ENCODE measurements at regions not wholly inside any gene's neighbourhood (a gene's known extent, or its start where the extent isn't known, plus 50 kb on each side); places are given as distances from the start of the nearest gene placed in this dataset.
"Not testable (repeated sequence)": the region's sequence is repeated elsewhere in the genome, so short reads cannot be mapped to it uniquely, and the experiment has no call there.

- no peak overlapping the region for H3K27ac ChIP-seq
Measured at GRCh38 chr3:20400686-20401085, 214.7 kb upstream of the SGO1 start.

GRCh38 chr3:20400281-20400680 is 214.3 kb upstream of the SGO1 start:
- Histone ChIP-seq H3K9me3 (replicated peaks) (no peaks in the 10 kb centered on the region), H3K4me3 (no peak overlapping the region), H3K36me3 (no peaks in the 10 kb centered on the region), H3K4me1 (replicated peaks) (no peaks in the 10 kb centered on the region), H3K27ac (no peak overlapping the region), H3K27me3 (replicated peaks) (no peaks in the 10 kb centered on the region)
- no peak for DNase-seq (ENCODE audit: low read depth in 1 of 2, low spot score in 2 of 2)

More at GRCh38 chr3:20400686-20401085, 214.7 kb upstream of the SGO1 start:
- Histone ChIP-seq H3K4me1 (replicated peaks) (no peaks in the 10 kb centered on the region), H3K4me3 (no peak overlapping the region), H3K36me3 (no peaks in the 10 kb centered on the region), H3K9me3 (replicated peaks) (no peaks in the 10 kb centered on the region), H3K27me3 (replicated peaks) (no peaks in the 10 kb centered on the region)
- no peak for DNase-seq (ENCODE audit: low read depth in 1 of 2, low spot score in 2 of 2)

- no peak for DNase-seq (ENCODE audit: low read depth in 1 of 2, low spot score in 2 of 2)
- Histone ChIP-seq H3K4me1 (replicated peaks) (no peaks in the 10 kb centered on the region), H3K4me3 (no peak overlapping the region), H3K27ac (no peak overlapping the region), H3K27me3 (replicated peaks) (no peaks in the 10 kb centered on the region), H3K36me3 (no peaks in the 10 kb centered on the region), H3K9me3 (replicated peaks) (no peaks in the 10 kb centered on the region)
Measured at GRCh38 chr3:20396335-20396734, 210.3 kb upstream of the SGO1 start.

GRCh38 chr3:20395692-20396091 is 209.7 kb upstream of the SGO1 start:
- Histone ChIP-seq H3K4me1 (replicated peaks) (no peaks in the 10 kb centered on the region), H3K27me3 (replicated peaks) (no peaks in the 10 kb centered on the region), H3K27ac (no peak overlapping the region), H3K36me3 (no peaks in the 10 kb centered on the region), H3K4me3 (no peak overlapping the region), H3K9me3 (replicated peaks) (no peaks in the 10 kb centered on the region)
- no peak for DNase-seq (ENCODE audit: low read depth in 1 of 2, low spot score in 2 of 2)

DNA sequence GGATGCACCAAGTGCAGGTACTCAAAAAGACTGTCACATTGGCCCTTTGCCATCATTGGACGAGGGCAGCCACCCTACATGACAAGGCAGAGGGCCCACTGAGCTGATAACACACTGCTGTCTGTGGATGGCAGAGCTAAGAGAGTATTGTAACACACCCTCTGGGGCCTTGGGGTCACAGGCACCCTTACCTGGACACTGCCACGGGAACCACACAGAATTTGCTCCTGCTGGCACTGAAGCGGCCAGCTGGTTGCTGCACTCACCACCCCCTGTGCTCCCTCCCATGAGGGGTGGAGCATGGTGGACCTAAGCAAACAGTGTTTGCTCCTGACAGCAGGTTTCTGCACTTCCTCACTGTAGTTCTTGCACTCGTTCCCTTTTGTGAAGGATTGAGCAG is 208.2 kb upstream of the SGO1 start:
- Histone ChIP-seq H3K9me3 (replicated peaks) (no peaks in the 10 kb centered on the region), H3K27ac (no peak overlapping the region), H3K4me3 (no peak overlapping the region), H3K4me1 (replicated peaks) (no peaks in the 10 kb centered on the region), H3K36me3 (no peaks in the 10 kb centered on the region), H3K27me3 (replicated peaks) (no peaks in the 10 kb centered on the region)
- no peak for DNase-seq (ENCODE audit: low read depth in 1 of 2, low spot score in 2 of 2)

DNA sequence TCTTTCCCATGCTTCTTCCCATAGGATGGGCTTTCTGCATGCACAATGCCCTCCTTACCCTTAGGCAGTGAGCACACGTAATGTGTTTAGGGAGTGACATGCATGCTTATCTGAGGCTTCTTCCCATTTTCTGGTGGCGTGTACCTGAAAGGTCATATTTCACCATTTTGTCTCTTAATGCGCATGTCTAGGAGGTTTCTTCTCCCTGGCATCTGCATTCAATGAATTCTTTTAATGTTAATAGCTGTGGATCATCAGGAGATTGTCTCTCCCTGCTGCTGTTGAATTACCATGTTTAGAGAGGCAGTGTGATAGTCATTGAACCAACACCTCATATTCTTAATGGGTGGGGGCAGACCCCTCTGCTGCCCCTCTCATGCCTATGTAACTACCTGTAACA is 205.6 kb upstream of the SGO1 start:
- Histone ChIP-seq H3K36me3 (no peaks in the 10 kb centered on the region), H3K27ac (no peak overlapping the region), H3K4me3 (no peak overlapping the region), H3K4me1 (replicated peaks) (no peaks in the 10 kb centered on the region), H3K27me3 (replicated peaks) (no peaks in the 10 kb centered on the region), H3K9me3 (replicated peaks) (no peaks in the 10 kb centered on the region)
- DNase-seq (ENCODE audit: low read depth in 1 of 2, low spot score in 2 of 2): no peak

DNA sequence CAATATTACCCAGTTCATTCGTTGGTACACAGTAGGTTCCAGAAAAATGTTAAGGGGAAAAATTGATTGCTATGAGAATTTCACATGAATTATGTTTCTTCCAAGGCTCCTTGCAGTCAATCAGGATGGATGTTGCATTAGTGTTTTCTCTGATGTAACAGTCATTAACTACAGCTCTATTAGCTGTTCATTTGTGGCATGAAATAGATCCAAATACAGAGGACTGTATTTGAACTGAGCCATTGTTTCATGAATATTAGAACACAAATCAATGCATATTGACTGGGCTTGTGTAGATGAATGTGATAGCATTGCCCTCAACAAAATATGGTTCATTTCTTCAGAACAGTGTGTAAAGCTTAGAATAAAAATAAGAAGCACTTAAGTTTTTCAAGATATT is 203.0 kb upstream of the SGO1 start:
- no peaks in the 10 kb centered on the region for H3K36me3 ChIP-seq
- no peaks in the 10 kb centered on the region for H3K9me3 ChIP-seq (replicated peaks)
- no peak overlapping the region for H3K4me3 ChIP-seq
- no peaks in the 10 kb centered on the region for H3K4me1 ChIP-seq (replicated peaks)
- no peaks in the 10 kb centered on the region for H3K27me3 ChIP-seq (replicated peaks)
- DNase-seq (ENCODE audit: low read depth in 1 of 2, low spot score in 2 of 2): no peak
- H3K27ac ChIP-seq: no peak overlapping the region

GRCh38 chr3:20380295-20380694 is 194.3 kb upstream of the SGO1 start:
- H3K36me3 ChIP-seq: no peaks in the 10 kb centered on the region
- no peak overlapping the region for H3K4me3 ChIP-seq
- no peak for DNase-seq (ENCODE audit: low read depth in 1 of 2, low spot score in 2 of 2)
- H3K4me1 ChIP-seq (replicated peaks): no peaks in the 10 kb centered on the region
- no peak overlapping the region for H3K27ac ChIP-seq
- H3K9me3 ChIP-seq (replicated peaks): no peaks in the 10 kb centered on the region
- H3K27me3 ChIP-seq (replicated peaks): no peaks in the 10 kb centered on the region

DNA sequence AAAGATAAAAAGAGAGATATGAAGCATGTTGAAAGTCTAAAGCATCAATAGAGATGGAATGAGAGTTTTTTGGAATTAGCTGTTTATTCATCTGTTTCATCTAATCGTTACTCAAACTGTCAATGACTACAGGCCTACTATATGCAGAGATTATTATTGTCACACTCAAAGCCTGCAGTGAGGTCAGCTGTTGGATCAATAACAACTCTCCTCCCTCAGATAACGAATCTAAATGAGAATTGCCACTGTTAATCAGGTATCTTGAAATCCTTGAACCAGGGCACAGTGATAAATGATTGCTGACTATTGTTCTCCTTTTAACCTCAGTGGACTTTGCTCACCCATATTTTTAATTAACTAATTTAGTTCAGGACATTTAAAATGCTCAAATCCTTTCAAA is 192.3 kb upstream of the SGO1 start:
- Histone ChIP-seq H3K9me3 (replicated peaks) (no peaks in the 10 kb centered on the region), H3K36me3 (no peaks in the 10 kb centered on the region), H3K27ac (no peak overlapping the region), H3K27me3 (replicated peaks) (no peaks in the 10 kb centered on the region), H3K4me1 (replicated peaks) (no peaks in the 10 kb centered on the region), H3K4me3 (no peak overlapping the region)
- no peak for DNase-seq (ENCODE audit: low read depth in 1 of 2, low spot score in 2 of 2)

DNA sequence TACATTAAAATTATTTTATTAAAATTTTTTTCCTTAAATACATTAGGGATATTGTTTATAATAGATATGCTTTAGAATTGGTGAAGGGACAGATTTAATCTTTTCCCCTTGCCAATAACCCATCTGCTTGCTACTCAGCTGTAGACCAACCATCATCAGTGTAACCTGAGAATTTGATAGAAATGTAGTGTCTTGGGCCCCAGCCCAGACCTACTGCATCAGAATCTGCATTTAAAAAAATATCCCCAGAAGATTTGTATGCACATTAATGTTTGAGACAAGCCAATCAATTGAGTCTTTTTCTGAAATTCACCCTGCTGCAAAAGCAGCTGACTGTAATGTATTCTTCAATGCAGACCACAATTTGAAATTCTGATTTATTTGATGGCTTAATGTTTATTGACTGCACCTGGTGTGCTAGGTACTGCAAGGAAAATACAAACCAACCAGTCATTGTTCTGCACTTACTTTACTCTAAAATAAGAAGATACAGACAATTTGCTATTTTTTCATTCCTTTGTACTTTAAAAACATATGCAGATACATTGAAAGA is 190.7 kb upstream of the SGO1 start:
- Histone ChIP-seq H3K4me1 (replicated peaks) (no peaks in the 10 kb centered on the region), H3K27ac (no peak overlapping the region), H3K36me3 (no peaks in the 10 kb centered on the region), H3K27me3 (replicated peaks) (no peaks in the 10 kb centered on the region), H3K4me3 (no peak overlapping the region), H3K9me3 (replicated peaks) (no peaks in the 10 kb centered on the region)
- no peak for DNase-seq (ENCODE audit: low read depth in 1 of 2, low spot score in 2 of 2)

DNA sequence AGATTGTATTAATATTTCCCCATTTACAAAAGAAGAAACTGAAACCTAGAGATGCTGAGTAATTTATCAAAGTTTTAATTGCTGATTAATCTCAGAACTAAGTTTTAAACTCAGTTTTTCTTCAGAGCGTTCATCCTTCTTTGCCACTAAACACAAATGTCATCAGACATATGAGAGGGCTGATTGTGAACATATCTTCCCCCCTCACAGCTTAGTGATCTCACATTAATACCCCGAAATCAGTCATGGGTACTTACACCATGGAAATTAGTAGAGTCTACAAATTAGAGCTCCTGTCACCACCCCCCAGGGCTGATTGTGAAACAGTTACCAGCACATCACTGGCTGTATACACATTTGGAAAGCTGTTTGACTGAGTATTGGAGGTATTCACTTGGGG is 189.3 kb upstream of the SGO1 start:
- H3K4me3 ChIP-seq: no peak overlapping the region
- no peaks in the 10 kb centered on the region for H3K27me3 ChIP-seq (replicated peaks)
- no peaks in the 10 kb centered on the region for H3K4me1 ChIP-seq (replicated peaks)
- H3K27ac ChIP-seq: no peak overlapping the region
- no peak for DNase-seq (ENCODE audit: low read depth in 1 of 2, low spot score in 2 of 2)
- no peaks in the 10 kb centered on the region for H3K9me3 ChIP-seq (replicated peaks)
- H3K36me3 ChIP-seq: no peaks in the 10 kb centered on the region

GRCh38 chr3:20370273-20371063 is 184.5 kb upstream of the SGO1 start:
- not testable (repeated sequence) for H3K27me3 ChIP-seq (replicated peaks); H3K4me1 ChIP-seq (replicated peaks); H3K27ac ChIP-seq; DNase-seq (ENCODE audit: low read depth in 1 of 2, low spot score in 2 of 2); H3K9me3 ChIP-seq (replicated peaks); H3K36me3 ChIP-seq; H3K4me3 ChIP-seq

GRCh38 chr3:20361000-20361399 is 175.0 kb upstream of the SGO1 start:
- H3K27ac ChIP-seq: no peak overlapping the region
- no peaks in the 10 kb centered on the region for H3K36me3 ChIP-seq
- no peak for DNase-seq (ENCODE audit: low read depth in 1 of 2, low spot score in 2 of 2)
- H3K9me3 ChIP-seq (replicated peaks): 0 out of 2 replicates have a peak, but pooled peaks cover 2% of the 10 kb centered on the region
- no peaks in the 10 kb centered on the region for H3K27me3 ChIP-seq (replicated peaks)
- H3K4me3 ChIP-seq: no peak overlapping the region
- H3K4me1 ChIP-seq (replicated peaks): no peaks in the 10 kb centered on the region

DNA sequence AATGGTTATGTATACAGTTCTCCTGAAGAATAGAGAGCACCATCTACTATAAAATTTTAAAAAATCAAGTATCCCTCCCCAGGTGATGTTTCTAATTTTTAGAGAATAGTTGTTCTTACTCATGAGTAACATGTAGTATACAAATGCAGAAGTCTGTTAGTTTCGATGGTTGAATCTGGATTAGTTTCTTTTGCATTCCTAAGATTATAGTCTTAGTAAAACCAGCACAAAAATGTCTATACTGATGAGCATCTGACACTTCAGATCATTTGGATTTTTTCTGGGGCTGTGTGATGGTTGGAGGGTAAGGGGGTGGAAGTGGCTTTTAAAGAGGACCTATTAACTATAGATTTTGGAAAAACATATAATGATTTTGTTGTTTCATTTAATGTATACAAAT is 167.3 kb upstream of the SGO1 start:
- Histone ChIP-seq H3K4me3 (no peak overlapping the region), H3K4me1 (replicated peaks) (no peaks in the 10 kb centered on the region), H3K27me3 (replicated peaks) (no peaks in the 10 kb centered on the region), H3K27ac (no peak overlapping the region), H3K9me3 (replicated peaks) (no peaks in the 10 kb centered on the region), H3K36me3 (no peaks in the 10 kb centered on the region)
- DNase-seq (ENCODE audit: low read depth in 1 of 2, low spot score in 2 of 2): no peak

All from SJSA1 (cell line).